ENCODE measurements at regions not wholly inside any gene's neighbourhood (a gene's known extent, or its start where the extent isn't known, plus 50 kb on each side); places are given as distances from the start of the nearest gene placed in this dataset.
A peak's percentile ranks its signal among the peaks of the same experiment; 100 is the strongest.
"Not testable (repeated sequence)": the region's sequence is repeated elsewhere in the genome, so short reads cannot be mapped to it uniquely, and the experiment has no call there.

- DNase-seq = no peak
Measured at GRCh38 chr5:126139086-126139485, 284.1 kb upstream of the GRAMD2B start.

- DNase-seq = no peak
Measured at GRCh38 chr5:126139773-126140172, 283.4 kb upstream of the GRAMD2B start.

- no peak for DNase-seq
Measured at GRCh38 chr5:126143622-126144021, 279.6 kb upstream of the GRAMD2B start.

GRCh38 chr5:126150319-126150718 is 272.9 kb upstream of the GRAMD2B start:
- not testable (repeated sequence) for DNase-seq

- not testable (repeated sequence) for DNase-seq
Measured at GRCh38 chr5:126155298-126155697, 267.9 kb upstream of the GRAMD2B start.

GRCh38 chr5:126166368-126166767 is 256.8 kb upstream of the GRAMD2B start:
- no peak for DNase-seq

- no peak for DNase-seq
Measured at GRCh38 chr5:126168785-126169184, 254.4 kb upstream of the GRAMD2B start.

- no peak for DNase-seq
Measured at GRCh38 chr5:126171916-126172315, 251.3 kb upstream of the GRAMD2B start.

GRCh38 chr5:126172812-126173211 is 250.4 kb upstream of the GRAMD2B start:
- DNase-seq = no peak

- DNase-seq = no peak
Measured at GRCh38 chr5:126178521-126178920, 244.7 kb upstream of the GRAMD2B start.

GRCh38 chr5:126182971-126183695 is 240.1 kb upstream of the GRAMD2B start:
- no peak for DNase-seq

- DNase-seq = no peak
Measured at GRCh38 chr5:126184474-126184873, 238.7 kb upstream of the GRAMD2B start.

GRCh38 chr5:126186210-126186609 is 237.0 kb upstream of the GRAMD2B start:
- no peak for DNase-seq

GRCh38 chr5:126188804-126189203 is 234.4 kb upstream of the GRAMD2B start:
- no peak for DNase-seq

- DNase-seq = no peak
Measured at GRCh38 chr5:126189231-126189630, 234.0 kb upstream of the GRAMD2B start.

- DNase-seq = no peak
Measured at GRCh38 chr5:126189862-126190261, 233.3 kb upstream of the GRAMD2B start.

- no peak for DNase-seq
Measured at GRCh38 chr5:126192226-126192625, 231.0 kb upstream of the GRAMD2B start.

GRCh38 chr5:126195410-126196100 is 227.7 kb upstream of the GRAMD2B start:
- no peak for DNase-seq

- peak; percentile 47 to 56 for DNase-seq
Measured at GRCh38 chr5:126198531-126198930, 224.7 kb upstream of the GRAMD2B start.

GRCh38 chr5:126199467-126199866 is 223.7 kb upstream of the GRAMD2B start:
- DNase-seq = no peak

GRCh38 chr5:126208691-126209090 is 214.5 kb upstream of the GRAMD2B start:
- no peak for DNase-seq

GRCh38 chr5:126210955-126211354 is 212.3 kb upstream of the GRAMD2B start:
- no peak for DNase-seq

GRCh38 chr5:126219616-126220015 is 203.6 kb upstream of the GRAMD2B start:
- no peak for DNase-seq

GRCh38 chr5:126220725-126221124 is 202.5 kb upstream of the GRAMD2B start:
- DNase-seq = no peak

- no peak for DNase-seq
Measured at GRCh38 chr5:126228934-126229333, 194.3 kb upstream of the GRAMD2B start.

All from NCI-H1930 (cell line).